ENCODE measurements at regions not wholly inside any gene's neighbourhood (a gene's known extent, or its start where the extent isn't known, plus 50 kb on each side); places are given as distances from the start of the nearest gene placed in this dataset.

DNA sequence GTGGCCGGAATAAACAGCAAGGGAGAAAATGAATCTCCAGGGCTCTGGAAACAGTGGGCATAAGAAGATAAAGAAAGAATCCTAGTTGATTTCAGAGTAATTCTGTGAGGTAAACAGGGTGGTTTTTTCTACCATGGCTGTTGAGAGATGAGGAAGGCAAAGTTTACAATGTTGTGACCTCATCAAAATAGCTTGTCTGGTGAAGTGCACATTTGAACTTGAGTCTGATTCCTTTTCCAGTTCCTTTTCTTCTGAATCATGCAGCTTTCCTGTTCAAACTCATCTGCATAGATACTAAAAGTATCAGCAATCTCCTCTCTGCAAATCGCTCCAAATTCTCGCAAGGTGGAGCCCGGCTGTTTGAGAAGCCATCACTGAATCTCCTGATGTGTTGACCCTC is 161.7 kb downstream of the PLPP3 start:
- TF ChIP-seq, protein P1, sequence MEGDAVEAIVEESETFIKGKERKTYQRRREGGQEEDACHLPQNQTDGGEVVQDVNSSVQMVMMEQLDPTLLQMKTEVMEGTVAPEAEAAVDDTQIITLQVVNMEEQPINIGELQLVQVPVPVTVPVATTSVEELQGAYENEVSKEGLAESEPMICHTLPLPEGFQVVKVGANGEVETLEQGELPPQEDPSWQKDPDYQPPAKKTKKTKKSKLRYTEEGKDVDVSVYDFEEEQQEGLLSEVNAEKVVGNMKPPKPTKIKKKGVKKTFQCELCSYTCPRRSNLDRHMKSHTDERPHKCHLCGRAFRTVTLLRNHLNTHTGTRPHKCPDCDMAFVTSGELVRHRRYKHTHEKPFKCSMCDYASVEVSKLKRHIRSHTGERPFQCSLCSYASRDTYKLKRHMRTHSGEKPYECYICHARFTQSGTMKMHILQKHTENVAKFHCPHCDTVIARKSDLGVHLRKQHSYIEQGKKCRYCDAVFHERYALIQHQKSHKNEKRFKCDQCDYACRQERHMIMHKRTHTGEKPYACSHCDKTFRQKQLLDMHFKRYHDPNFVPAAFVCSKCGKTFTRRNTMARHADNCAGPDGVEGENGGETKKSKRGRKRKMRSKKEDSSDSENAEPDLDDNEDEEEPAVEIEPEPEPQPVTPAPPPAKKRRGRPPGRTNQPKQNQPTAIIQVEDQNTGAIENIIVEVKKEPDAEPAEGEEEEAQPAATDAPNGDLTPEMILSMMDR (conservative IDR thresholded peaks at IDR 0.05; ENCODE audit: low read length), result no peak
- no peak for TF ChIP-seq EZH2phosphoT487 (IDR thresholded peaks at IDR 0.05; ENCODE audit: borderline replicate concordance, low read depth, low read length)
